Endodermal cell (in vitro differentiated cells): ENCODE measurements at regions not wholly inside any gene's neighbourhood (a gene's known extent, or its start where the extent isn't known, plus 50 kb on each side); places are given as distances from the start of the nearest gene placed in this dataset.

ENCODE experiments used
- DNase-seq: peaks from one replicate; pipeline ENCODE4 v3.0.0-alpha.2; 2017
- H3K27ac ChIP-seq: 2 replicates; pipeline ENCODE4 v1.5.1; 2013; ENCODE audit warnings: mild to moderate bottlenecking, low read depth, low read length, moderate library complexity
- H3K27me3 ChIP-seq: 2 replicates; pipeline ENCODE4 v1.6.1; 2013; ENCODE audit warnings: mild to moderate bottlenecking, low read length, moderate library complexity; ENCODE audit not compliant: insufficient read depth, control insufficient read depth, poor library complexity, severe bottlenecking
- H3K36me3 ChIP-seq: 2 replicates; pipeline ENCODE4 v1.7.0; 2013; ENCODE audit warnings: mild to moderate bottlenecking, low read length, moderate library complexity; ENCODE audit not compliant: control insufficient read depth, insufficient read depth
- H3K4me1 ChIP-seq: one replicate; pipeline ENCODE4 v1.7.0; 2013; ENCODE audit warnings: low read length; ENCODE audit not compliant: control insufficient read depth, insufficient read depth
- H3K4me3 ChIP-seq: 2 replicates; pipeline ENCODE4 v1.5.1; 2013; ENCODE audit warnings: mild to moderate bottlenecking, low read length, moderate library complexity
- H3K9ac ChIP-seq: 2 replicates; pipeline ENCODE4 v1.6.1; 2013; ENCODE audit warnings: mild to moderate bottlenecking, low read length, moderate library complexity; ENCODE audit not compliant: poor library complexity, severe bottlenecking; ENCODE audit errors: extremely low read depth
- H3K9me3 ChIP-seq: 2 replicates; pipeline ENCODE4 v1.6.1; 2013; ENCODE audit warnings: mild to moderate bottlenecking, low read length, moderate library complexity; ENCODE audit not compliant: control insufficient read depth
- H3K27ac Mint-ChIP-seq: 2 replicates; pipeline ENCODE4 v1.8.0; 2020; ENCODE audit warnings: mixed read lengths
- H3K27me3 Mint-ChIP-seq: 2 replicates; pipeline ENCODE4 v1.8.0; 2021; ENCODE audit warnings: mild to moderate bottlenecking, mixed read lengths; ENCODE audit not compliant: insufficient read depth
- H3K36me3 Mint-ChIP-seq: 2 replicates; pipeline ENCODE4 v1.8.0; 2020; ENCODE audit warnings: low read depth, mixed read lengths
- H3K4me1 Mint-ChIP-seq: 2 replicates; pipeline ENCODE4 v1.8.0; 2020; ENCODE audit warnings: mixed read lengths
- H3K4me3 Mint-ChIP-seq: 2 replicates; pipeline ENCODE4 v1.8.0; 2020; ENCODE audit warnings: mild to moderate bottlenecking, moderate library complexity, mixed read lengths
- H3K9me3 Mint-ChIP-seq: 2 replicates; pipeline ENCODE4 v1.8.0; 2020; ENCODE audit warnings: mild to moderate bottlenecking, mixed read lengths
- WGBS, 2 experiments: methylation state at CpG; one replicate each; pipeline versions ENCODE4 v1.1.5 to v1.1.7; 2013; ENCODE audit warnings: missing lambda C conversion rate in 2 of 2, mixed read lengths in 1 of 2; ENCODE audit not compliant: insufficient coverage in 1 of 2, insufficient read length in 1 of 2; 5-methylcytosine and 5-hydroxymethylcytosine counted together
- TF ChIP-seq, protein P1 (sequence below): fragments of 200-600 bp; sonication (generic); conservative IDR thresholded peaks from 2 replicates; pipeline ENCODE4 v1.5.0; 2021; ENCODE audit warnings: antibody characterized with exemption, mild to moderate bottlenecking

DNA sequence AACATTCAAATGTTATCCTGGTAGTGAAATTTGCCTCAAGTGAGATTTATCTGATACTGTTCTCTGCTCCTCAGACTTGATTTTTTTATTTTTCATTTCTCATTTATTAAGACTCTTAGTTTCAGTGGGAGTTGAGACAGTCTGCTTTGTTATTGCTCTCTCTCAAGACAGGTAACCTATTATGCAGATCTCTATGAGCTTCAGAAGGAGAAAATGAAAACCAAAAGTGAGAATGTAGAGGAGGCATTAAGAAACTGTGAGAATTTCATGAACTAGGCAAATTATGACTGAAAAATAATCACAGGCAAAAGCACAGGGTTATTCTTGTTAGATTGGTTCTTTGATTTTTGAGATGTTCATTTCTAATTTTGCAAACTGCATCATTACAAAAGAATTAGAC lies 290.0 kb upstream of the CHORDC1 start:
- H3K4me3 Mint-ChIP-seq = no peak overlapping the region
- H3K4me1 Mint-ChIP-seq = no peaks in the 10 kb centered on the region
- Histone ChIP-seq H3K4me3 (no peak overlapping the region), H3K27me3 (no peaks in the 10 kb centered on the region), H3K36me3 (no peaks in the 10 kb centered on the region), H3K9ac (no peak overlapping the region), H3K9me3 (no peaks in the 10 kb centered on the region), H3K4me1 (no peaks in the 10 kb centered on the region), H3K27ac (no peak overlapping the region)
- TF ChIP-seq, protein P1, sequence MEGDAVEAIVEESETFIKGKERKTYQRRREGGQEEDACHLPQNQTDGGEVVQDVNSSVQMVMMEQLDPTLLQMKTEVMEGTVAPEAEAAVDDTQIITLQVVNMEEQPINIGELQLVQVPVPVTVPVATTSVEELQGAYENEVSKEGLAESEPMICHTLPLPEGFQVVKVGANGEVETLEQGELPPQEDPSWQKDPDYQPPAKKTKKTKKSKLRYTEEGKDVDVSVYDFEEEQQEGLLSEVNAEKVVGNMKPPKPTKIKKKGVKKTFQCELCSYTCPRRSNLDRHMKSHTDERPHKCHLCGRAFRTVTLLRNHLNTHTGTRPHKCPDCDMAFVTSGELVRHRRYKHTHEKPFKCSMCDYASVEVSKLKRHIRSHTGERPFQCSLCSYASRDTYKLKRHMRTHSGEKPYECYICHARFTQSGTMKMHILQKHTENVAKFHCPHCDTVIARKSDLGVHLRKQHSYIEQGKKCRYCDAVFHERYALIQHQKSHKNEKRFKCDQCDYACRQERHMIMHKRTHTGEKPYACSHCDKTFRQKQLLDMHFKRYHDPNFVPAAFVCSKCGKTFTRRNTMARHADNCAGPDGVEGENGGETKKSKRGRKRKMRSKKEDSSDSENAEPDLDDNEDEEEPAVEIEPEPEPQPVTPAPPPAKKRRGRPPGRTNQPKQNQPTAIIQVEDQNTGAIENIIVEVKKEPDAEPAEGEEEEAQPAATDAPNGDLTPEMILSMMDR = no peak
- DNase-seq = no peak
- H3K27me3 Mint-ChIP-seq = no peaks in the 10 kb centered on the region
- H3K36me3 Mint-ChIP-seq = no peaks in the 10 kb centered on the region
- H3K9me3 Mint-ChIP-seq = no peaks in the 10 kb centered on the region
- no peak overlapping the region for H3K27ac Mint-ChIP-seq

DNA sequence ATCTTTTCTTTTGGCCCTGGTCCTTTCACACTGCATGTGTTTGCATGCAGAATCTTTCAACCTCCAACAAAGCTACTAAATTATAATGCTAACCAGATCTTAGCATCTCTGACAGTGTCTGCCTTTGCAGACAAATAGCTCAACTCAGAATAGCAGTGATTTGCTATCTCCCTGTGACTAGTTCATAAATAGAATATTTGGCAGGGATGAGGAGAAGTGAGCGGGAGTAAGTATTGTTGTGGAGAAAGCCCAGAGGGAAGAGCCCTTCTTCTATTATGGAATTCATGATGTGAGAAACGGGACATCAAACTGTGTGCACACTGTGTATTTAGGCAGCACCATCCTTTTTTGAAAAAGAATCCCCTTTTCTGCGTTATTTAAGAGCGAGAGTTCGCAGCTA lies 288.0 kb upstream of the CHORDC1 start:
- Mint-ChIP-seq H3K27ac (no peak overlapping the region), H3K4me1 (no peaks in the 10 kb centered on the region), H3K9me3 (no peaks in the 10 kb centered on the region), H3K36me3 (no peaks in the 10 kb centered on the region), H3K4me3 (no peak overlapping the region), H3K27me3 (no peaks in the 10 kb centered on the region)
- WGBS, 2 experiments = 95 to 100% methylated on average over 3 to 5 of the region's 5 CpGs
- Histone ChIP-seq H3K9ac (no peak overlapping the region), H3K36me3 (no peaks in the 10 kb centered on the region), H3K27ac (no peak overlapping the region), H3K4me3 (no peak overlapping the region), H3K27me3 (no peaks in the 10 kb centered on the region), H3K9me3 (no peaks in the 10 kb centered on the region), H3K4me1 (no peaks in the 10 kb centered on the region)
- no peak for DNase-seq
- TF ChIP-seq, protein P1 = no peak

DNA sequence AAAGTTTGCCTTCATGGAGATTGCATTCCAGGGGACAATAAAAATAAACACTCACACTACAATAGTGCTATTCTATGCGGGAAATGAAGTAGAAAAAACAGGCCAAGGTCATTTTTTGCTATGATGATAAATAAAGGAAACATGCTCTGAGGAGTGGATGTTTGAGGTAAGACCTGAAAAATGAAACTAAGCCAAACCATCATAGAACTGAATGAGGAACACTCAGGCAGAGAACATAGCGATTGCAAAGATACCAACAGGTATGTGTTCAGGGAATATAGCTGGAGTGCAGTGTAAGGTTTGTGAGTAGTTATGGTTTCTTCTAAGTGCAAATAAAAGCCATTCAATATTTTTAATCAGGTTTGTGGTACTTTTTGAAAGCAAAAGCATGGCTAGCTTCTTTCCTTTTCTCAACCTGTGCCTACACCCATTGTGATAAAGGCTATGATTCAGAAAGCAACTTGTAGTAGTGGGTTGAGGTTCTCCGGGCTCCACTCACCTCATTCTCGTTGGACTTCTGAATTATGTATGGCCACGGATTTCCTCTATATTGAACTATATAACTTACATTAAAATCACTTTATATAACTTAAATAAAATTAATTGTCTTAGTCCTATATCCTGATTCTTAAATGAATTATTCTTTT lies 278.2 kb upstream of the CHORDC1 start:
- Mint-ChIP-seq H3K9me3 (peaks cover 26% of the 10 kb centered on the region), H3K27ac (no peak overlapping the region), H3K36me3 (peaks cover 4% of the 10 kb centered on the region), H3K4me3 (no peak overlapping the region), H3K4me1 (no peaks in the 10 kb centered on the region), H3K27me3 (no peaks in the 10 kb centered on the region)
- TF ChIP-seq, protein P1 = no peak
- Histone ChIP-seq H3K27me3 (no peaks in the 10 kb centered on the region), H3K36me3 (no peaks in the 10 kb centered on the region), H3K4me3 (no peak overlapping the region), H3K9me3 (no peaks in the 10 kb centered on the region), H3K4me1 (no peaks in the 10 kb centered on the region), H3K9ac (no peak overlapping the region), H3K27ac (no peak overlapping the region)
- 100% methylated on average over 1 to 3 of the region's 5 CpGs for WGBS, 2 experiments
- DNase-seq = no peak
